T-cell (primary cell): ENCODE measurements at regions not wholly inside any gene's neighbourhood (a gene's known extent, or its start where the extent isn't known, plus 50 kb on each side); places are given as distances from the start of the nearest gene placed in this dataset.

Experiments used
- ATAC-seq, 4 experiments: fragments of 200-7000 bp in 3 of 4; fragments of 150-1000 bp in 1 of 4; cut with Tn5 transposase; replicated peaks in 1 of 4; 1 replicate in 3 of 4; 2 replicates in 1 of 4; pipeline ENCODE4 v1.10.0; 2021; ENCODE audit warnings: moderate library complexity in 3 of 4, mild to moderate bottlenecking in 2 of 4, moderate number of reproducible peaks in 1 of 4
- CTCF ChIA-PET, 2 donors: fragments of 300-600 bp; sonication (Branson Sonifier 250); formaldehyde crosslinking; loops; one replicate each; lab custom pipeline; 2022; ENCODE audit warnings: antibody characterized with exemption in 2 of 2; lab: Charles Lee
- POLR2A ChIA-PET, 2 donors: fragments of 300-600 bp; sonication (Branson Sonifier 250); formaldehyde crosslinking; loops; one replicate each; lab custom pipeline; 2022; ENCODE audit warnings: antibody characterized with exemption in 2 of 2; lab: Charles Lee
- DNase-seq, 35 experiments: peaks; one replicate each; pipeline versions ENCODE4 v3.0.0 to v3.0.0-alpha.2; 2013 to 2023
- H3K27ac ChIP-seq: one replicate; pipeline ENCODE4 v1.5.1; 2013; ENCODE audit warnings: low read length
- H3K27me3 ChIP-seq, 2 experiments: replicated peaks in 1 of 2; 1 replicate in 1 of 2; 2 replicates in 1 of 2; pipeline versions ENCODE4 v1.6.1 to v1.7.0; 2013; ENCODE audit warnings: low read length in 1 of 2, mixed read lengths in 1 of 2; ENCODE audit not compliant: control insufficient read depth in 2 of 2, insufficient read depth in 2 of 2; ENCODE audit errors: extremely low read depth in 1 of 2
- H3K36me3 ChIP-seq, 2 donors: 1 replicate in 1 of 2; 2 replicates in 1 of 2; pipeline versions ENCODE4 v1.6.1 to v1.7.0; 2013; ENCODE audit warnings: low read length in 1 of 2; ENCODE audit not compliant: control insufficient read depth in 2 of 2, insufficient read depth in 1 of 2; ENCODE audit errors: extremely low read depth in 1 of 2
- H3K4me1 ChIP-seq, 2 experiments: 1 replicate in 1 of 2; 2 replicates in 1 of 2; pipeline versions ENCODE4 v1.6.1 to v1.7.0; 2013; ENCODE audit warnings: low read length in 2 of 2, mixed read lengths in 1 of 2; ENCODE audit not compliant: insufficient read depth in 2 of 2, control insufficient read depth in 1 of 2; ENCODE audit errors: extremely low read depth in 1 of 2
- H3K4me3 ChIP-seq, 2 donors: 1 replicate in 1 of 2; 2 replicates in 1 of 2; pipeline versions ENCODE4 v1.5.1 to v1.7.0; 2013; ENCODE audit warnings: mild to moderate bottlenecking in 2 of 2, low read length in 1 of 2, moderate library complexity in 1 of 2; ENCODE audit not compliant: control insufficient read depth in 1 of 2; ENCODE audit errors: extremely low read depth in 1 of 2
- H3K9me3 ChIP-seq: 2 replicates; pipeline ENCODE4 v1.7.0; 2013
- H3K27ac Mint-ChIP-seq, 2 donors: one replicate each; pipeline ENCODE4 v1.8.0; 2020 to 2021; ENCODE audit warnings: mild to moderate bottlenecking in 2 of 2, mixed read lengths in 2 of 2
- H3K27me3 Mint-ChIP-seq, 2 donors: one replicate each; pipeline ENCODE4 v1.8.0; 2021 to 2022; ENCODE audit warnings: mixed read lengths in 2 of 2
- H3K36me3 Mint-ChIP-seq: one replicate; pipeline ENCODE4 v1.8.0; 2021; ENCODE audit warnings: mixed read lengths
- H3K4me1 Mint-ChIP-seq, 3 donors: one replicate each; pipeline ENCODE4 v1.8.0; 2020 to 2022; ENCODE audit warnings: mixed read lengths in 3 of 3, mild to moderate bottlenecking in 1 of 3
- H3K4me3 Mint-ChIP-seq, 3 donors: one replicate each; pipeline ENCODE4 v1.8.0; 2020 to 2022; ENCODE audit warnings: mild to moderate bottlenecking in 3 of 3, mixed read lengths in 3 of 3, moderate library complexity in 3 of 3
- H3K9me3 Mint-ChIP-seq, 3 donors: one replicate each; pipeline ENCODE4 v1.8.0; 2020 to 2022; ENCODE audit warnings: mixed read lengths in 3 of 3
- WGBS: methylation state at CpG from one replicate; pipeline ENCODE4 v1.1.5; 2013; ENCODE audit warnings: missing lambda C conversion rate; ENCODE audit not compliant: insufficient coverage; 5-methylcytosine and 5-hydroxymethylcytosine counted together

DNA sequence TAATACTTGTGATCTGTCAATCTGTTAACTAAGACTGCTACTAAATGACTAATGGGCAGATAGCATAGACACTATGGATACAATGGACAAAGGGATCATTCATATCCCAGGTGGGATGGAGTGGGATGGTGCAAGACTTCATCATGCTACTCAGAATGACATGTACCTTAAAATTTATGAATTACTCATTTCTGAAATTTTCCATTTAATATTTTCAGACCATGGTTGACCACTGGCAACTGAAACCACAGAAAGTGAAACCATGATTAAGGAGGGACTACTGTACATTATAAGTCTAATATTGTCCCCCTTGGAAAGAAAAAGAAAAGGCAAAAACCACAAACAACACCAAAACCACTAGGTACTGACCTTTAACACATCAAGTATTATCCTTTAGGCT, 247.0 kb upstream of the SYT4 start:
- no peaks in the 10 kb centered on the region for H3K27me3 Mint-ChIP-seq
- Histone ChIP-seq H3K36me3 (no peaks in the 10 kb centered on the region), H3K4me1 (no peaks in the 10 kb centered on the region), H3K9me3 (no peaks in the 10 kb centered on the region), H3K27ac (no peak overlapping the region), H3K4me3 (no peak overlapping the region), H3K27me3 (no peaks in the 10 kb centered on the region)
- ChIA-PET POLR2A (no interaction called here), CTCF (no interaction called here)
- no peaks in the 10 kb centered on the region for H3K36me3 Mint-ChIP-seq
- no peak overlapping the region for H3K4me3 Mint-ChIP-seq
- ATAC-seq (no peak), DNase-seq (no peak)
- no peaks in the 10 kb centered on the region for H3K4me1 Mint-ChIP-seq
- no peak overlapping the region for H3K27ac Mint-ChIP-seq
- H3K9me3 Mint-ChIP-seq, result no peaks in the 10 kb centered on the region

DNA sequence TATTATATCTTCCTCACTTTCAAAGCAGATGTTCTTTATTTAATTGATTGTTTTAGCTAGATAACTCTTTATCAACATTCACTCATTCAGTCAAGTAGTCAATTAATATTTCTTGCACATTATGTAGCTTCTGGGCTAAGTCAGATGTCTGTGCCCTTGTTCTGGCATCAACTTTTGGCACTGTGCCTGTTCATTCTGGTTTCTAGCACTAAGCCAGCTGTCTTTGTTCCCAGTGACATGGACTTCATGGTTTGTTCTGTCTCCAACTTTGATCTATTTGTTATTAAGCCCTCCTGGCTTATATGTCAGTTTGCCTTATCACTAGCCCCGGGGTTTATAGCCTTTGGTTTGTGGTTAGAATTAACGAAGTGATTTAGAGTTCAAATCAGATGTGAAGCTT, 247.9 kb upstream of the SYT4 start:
- no peak for DNase-seq
- ChIA-PET POLR2A (interaction anchor here in 1 of 2 donors (0.6 kb wide), 1 partner anchor 1684 kb away, joined by 3 read pairs; no protein-coding TSS in a partner anchor), CTCF (interaction anchor here in 1 of 2 donors (0.6 kb wide), 1 partner anchor 1690 kb away, joined by 5 read pairs; no protein-coding TSS in a partner anchor)
- Histone ChIP-seq H3K27ac (no peak overlapping the region), H3K4me3 (no peak overlapping the region), H3K27me3 (no peaks in the 10 kb centered on the region), H3K4me1 (no peaks in the 10 kb centered on the region), H3K36me3 (no peaks in the 10 kb centered on the region), H3K9me3 (no peaks in the 10 kb centered on the region)
- no peaks in the 10 kb centered on the region for H3K36me3 Mint-ChIP-seq
- no peaks in the 10 kb centered on the region for H3K27me3 Mint-ChIP-seq
- no peak for ATAC-seq
- no peak overlapping the region for H3K4me3 Mint-ChIP-seq
- no CpG with 5 or more reads among the region's 2 CpGs for WGBS
- no peaks in the 10 kb centered on the region for H3K4me1 Mint-ChIP-seq
- H3K9me3 Mint-ChIP-seq, result no peaks in the 10 kb centered on the region
- no peak overlapping the region for H3K27ac Mint-ChIP-seq

DNA sequence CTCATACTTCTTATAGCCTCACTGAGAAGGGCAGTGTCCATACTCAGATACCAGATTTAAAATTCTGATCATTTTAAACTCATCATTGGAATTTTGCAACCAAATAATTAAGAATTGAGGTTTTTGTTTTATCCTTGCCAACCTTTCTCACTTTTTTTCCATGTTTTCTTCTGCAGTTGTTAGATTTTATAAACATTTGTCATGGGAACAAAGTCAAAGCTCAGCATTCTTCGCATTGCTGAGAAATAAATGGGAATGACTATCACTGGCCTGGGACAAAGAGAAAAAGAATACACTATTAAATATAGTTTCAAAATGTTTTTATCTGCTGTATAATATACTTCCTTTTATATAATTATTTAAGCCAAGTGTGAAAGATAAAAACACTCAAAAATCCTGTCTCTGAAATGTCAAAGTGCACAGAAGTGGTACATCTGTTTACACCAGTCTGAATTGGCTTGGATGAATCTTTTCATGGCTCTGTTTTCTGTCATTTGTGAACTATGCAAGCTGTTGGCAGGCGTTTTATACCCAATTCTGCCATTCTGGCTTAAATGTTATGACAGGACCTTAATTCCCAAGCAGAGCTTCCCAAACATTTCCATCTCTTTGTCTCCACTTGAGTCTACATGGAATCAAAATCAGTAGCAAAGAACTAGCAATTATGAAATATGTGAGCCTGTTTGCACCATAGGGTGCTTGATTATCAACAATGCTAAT, 249.3 kb upstream of the SYT4 start:
- Mint-ChIP-seq H3K27ac (no peak overlapping the region), H3K4me1 (no peaks in the 10 kb centered on the region), H3K27me3 (no peaks in the 10 kb centered on the region), H3K36me3 (no peaks in the 10 kb centered on the region), H3K4me3 (no peak overlapping the region), H3K9me3 (peaks cover 0 to 5% (median 0%) of the 10 kb centered on the region in 3 donors)
- POLR2A ChIA-PET, result no interaction called here
- Histone ChIP-seq H3K27ac (no peak overlapping the region), H3K4me3 (no peak overlapping the region), H3K9me3 (no peaks in the 10 kb centered on the region), H3K27me3 (no peaks in the 10 kb centered on the region), H3K4me1 (no peaks in the 10 kb centered on the region), H3K36me3 (no peaks in the 10 kb centered on the region)
- 80% methylated on average over 1 of the region's 2 CpGs for WGBS
- DNase-seq, result no peak
- CTCF ChIA-PET, result no interaction called here
- ATAC-seq, result no peak

DNA sequence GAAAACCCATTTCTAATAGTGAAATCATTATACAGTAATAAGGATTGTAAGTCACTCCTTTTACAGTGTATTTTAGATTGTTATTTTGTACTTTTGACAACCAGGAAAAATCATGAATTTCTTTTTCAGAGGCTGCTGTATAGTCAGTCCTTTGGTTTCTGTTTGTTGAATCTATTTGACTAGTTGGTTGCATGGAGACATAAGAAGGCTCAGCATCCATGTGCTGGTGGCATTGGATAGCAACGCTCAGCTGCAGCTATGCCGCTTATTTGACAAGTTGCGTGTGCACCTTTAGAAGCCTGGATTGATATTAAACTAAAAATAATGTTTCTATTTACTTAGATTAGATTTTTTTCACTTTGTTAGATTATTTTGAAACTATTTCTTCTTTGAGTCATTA, 254.1 kb upstream of the SYT4 start:
- no peak for ATAC-seq
- Histone ChIP-seq H3K9me3 (no peaks in the 10 kb centered on the region), H3K4me1 (no peaks in the 10 kb centered on the region), H3K27ac (no peak overlapping the region), H3K27me3 (no peaks in the 10 kb centered on the region), H3K36me3 (no peaks in the 10 kb centered on the region), H3K4me3 (no peak overlapping the region)
- POLR2A ChIA-PET, result no interaction called here
- Mint-ChIP-seq H3K27me3 (no peaks in the 10 kb centered on the region), H3K36me3 (no peaks in the 10 kb centered on the region), H3K4me1 (no peaks in the 10 kb centered on the region), H3K4me3 (no peak overlapping the region), H3K27ac (no peak overlapping the region), H3K9me3 (peaks cover under 1 to 5% (median 4%) of the 10 kb centered on the region in 3 donors)
- CTCF ChIA-PET, result no interaction called here
- DNase-seq, result no peak
- no CpG with 5 or more reads among the region's 3 CpGs for WGBS

DNA sequence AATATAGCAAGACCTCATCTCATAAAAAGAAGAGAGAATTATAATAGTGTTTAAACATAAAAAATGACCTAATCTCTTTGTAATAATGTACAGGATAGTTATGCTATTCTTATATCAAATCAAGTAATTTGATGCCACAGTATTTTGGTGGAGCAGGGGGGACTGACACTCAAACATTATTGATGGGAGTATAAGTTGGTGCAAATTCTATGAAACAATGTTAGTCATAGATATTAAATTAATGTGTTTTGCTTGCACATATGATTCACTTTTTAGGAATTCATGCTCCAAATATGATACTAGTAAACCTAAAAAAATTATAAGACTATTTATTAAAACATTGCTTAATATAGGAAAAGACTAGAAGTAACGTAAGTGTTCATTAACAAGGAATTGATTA, 256.1 kb upstream of the SYT4 start:
- peaks cover 4 to 5% (median 5%) of the 10 kb centered on the region in 3 donors for H3K9me3 Mint-ChIP-seq
- Histone ChIP-seq H3K27me3 (no peaks in the 10 kb centered on the region), H3K9me3 (no peaks in the 10 kb centered on the region), H3K36me3 (no peaks in the 10 kb centered on the region), H3K4me1 (no peaks in the 10 kb centered on the region), H3K27ac (no peak overlapping the region), H3K4me3 (no peak overlapping the region)
- H3K36me3 Mint-ChIP-seq, result no peaks in the 10 kb centered on the region
- no peak for DNase-seq
- POLR2A ChIA-PET, result no interaction called here
- H3K4me1 Mint-ChIP-seq, result no peaks in the 10 kb centered on the region
- WGBS, result no CpG with 5 or more reads among the region's 1 CpG
- no peak overlapping the region for H3K4me3 Mint-ChIP-seq
- no peak for ATAC-seq
- CTCF ChIA-PET, result no interaction called here
- no peaks in the 10 kb centered on the region for H3K27me3 Mint-ChIP-seq
- H3K27ac Mint-ChIP-seq, result no peak overlapping the region

DNA sequence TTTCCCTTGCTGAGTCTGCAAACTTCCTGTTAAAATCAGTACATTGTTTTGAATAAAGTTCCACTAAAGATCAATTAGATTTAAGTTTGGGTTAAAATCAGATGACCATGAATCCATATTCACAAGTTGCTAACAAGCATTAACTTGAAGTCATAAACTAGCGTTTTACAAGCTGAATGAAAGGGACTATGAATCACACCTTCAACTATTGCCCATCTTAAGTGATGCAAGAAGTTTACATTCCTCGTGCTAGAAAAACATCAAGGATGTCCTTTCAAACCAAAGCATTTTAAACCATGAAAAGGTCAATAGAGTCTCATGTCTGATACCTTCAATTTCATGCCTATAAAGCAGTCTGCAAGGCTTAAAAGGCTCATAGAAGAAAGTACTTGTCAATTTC, 257.2 kb upstream of the SYT4 start:
- Histone ChIP-seq H3K4me3 (no peak overlapping the region), H3K27me3 (no peaks in the 10 kb centered on the region), H3K4me1 (no peaks in the 10 kb centered on the region), H3K9me3 (no peaks in the 10 kb centered on the region), H3K27ac (no peak overlapping the region), H3K36me3 (no peaks in the 10 kb centered on the region)
- CTCF ChIA-PET, result no interaction called here
- Mint-ChIP-seq H3K4me3 (no peak overlapping the region), H3K27ac (no peak overlapping the region), H3K9me3 (peaks cover 4 to 5% (median 5%) of the 10 kb centered on the region in 3 donors), H3K36me3 (no peaks in the 10 kb centered on the region), H3K27me3 (no peaks in the 10 kb centered on the region), H3K4me1 (no peaks in the 10 kb centered on the region)
- no peak for DNase-seq
- POLR2A ChIA-PET, result no interaction called here
- 49% methylated on average over 2 of the region's 2 CpGs for WGBS
- no peak for ATAC-seq

DNA sequence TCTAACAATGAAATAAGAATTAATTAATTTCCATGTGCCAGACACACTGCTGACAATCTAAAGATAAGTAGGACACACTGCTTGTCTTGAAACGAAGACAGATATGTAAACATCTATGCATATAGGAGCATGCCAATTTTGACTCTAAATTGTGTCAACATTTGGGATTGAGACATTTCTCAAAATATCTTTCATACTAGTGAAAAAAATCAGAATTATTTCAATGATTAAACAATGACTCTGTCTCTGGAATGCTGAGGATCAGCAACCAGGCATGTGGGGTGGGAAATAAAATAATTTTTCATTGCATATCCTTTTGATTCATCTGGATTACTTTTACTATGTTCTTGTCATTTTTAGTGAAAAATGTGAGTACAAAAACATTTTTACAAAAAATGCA, 262.6 kb upstream of the SYT4 start:
- Histone ChIP-seq H3K9me3 (no peaks in the 10 kb centered on the region), H3K27me3 (no peaks in the 10 kb centered on the region), H3K4me3 (no peak overlapping the region), H3K27ac (no peak overlapping the region), H3K36me3 (no peaks in the 10 kb centered on the region), H3K4me1 (no peaks in the 10 kb centered on the region)
- CTCF ChIA-PET, result no interaction called here
- no CpG with 5 or more reads among the region's 1 CpG for WGBS
- H3K9me3 Mint-ChIP-seq, result peaks cover 5 to 7% (median 7%) of the 10 kb centered on the region in 3 donors
- no peak for DNase-seq
- no peaks in the 10 kb centered on the region for H3K27me3 Mint-ChIP-seq
- no peaks in the 10 kb centered on the region for H3K4me1 Mint-ChIP-seq
- POLR2A ChIA-PET, result no interaction called here
- H3K4me3 Mint-ChIP-seq, result no peak overlapping the region
- ATAC-seq, result no peak
- H3K27ac Mint-ChIP-seq, result no peak overlapping the region
- no peaks in the 10 kb centered on the region for H3K36me3 Mint-ChIP-seq
